Astrocyte (in vitro differentiated cells and primary cell): ENCODE measurements at regions not wholly inside any gene's neighbourhood (a gene's known extent, or its start where the extent isn't known, plus 50 kb on each side); places are given as distances from the start of the nearest gene placed in this dataset.

ENCODE experiments used
- CTCF ChIP-seq: IDR thresholded peaks from 2 replicates; pipeline ENCODE4 v1.5.1; 2011; ENCODE audit warnings: low read depth, mild to moderate bottlenecking, inconsistent platforms, low read length, moderate library complexity; ENCODE audit not compliant: insufficient read depth
- EZH2 ChIP-seq: IDR thresholded peaks from 2 replicates; pipeline ENCODE4 v1.6.1; 2012; ENCODE audit warnings: mild to moderate bottlenecking, low read length, inconsistent platforms; ENCODE audit not compliant: insufficient read depth

GRCh38 chr6:167667204-167668018 is 159.3 kb upstream of the AFDN start:
- TF ChIP-seq CTCF (no peak), EZH2 (no peak)
